ENCODE measurements at regions not wholly inside any gene's neighbourhood (a gene's known extent, or its start where the extent isn't known, plus 50 kb on each side); places are given as distances from the start of the nearest gene placed in this dataset.

DNA sequence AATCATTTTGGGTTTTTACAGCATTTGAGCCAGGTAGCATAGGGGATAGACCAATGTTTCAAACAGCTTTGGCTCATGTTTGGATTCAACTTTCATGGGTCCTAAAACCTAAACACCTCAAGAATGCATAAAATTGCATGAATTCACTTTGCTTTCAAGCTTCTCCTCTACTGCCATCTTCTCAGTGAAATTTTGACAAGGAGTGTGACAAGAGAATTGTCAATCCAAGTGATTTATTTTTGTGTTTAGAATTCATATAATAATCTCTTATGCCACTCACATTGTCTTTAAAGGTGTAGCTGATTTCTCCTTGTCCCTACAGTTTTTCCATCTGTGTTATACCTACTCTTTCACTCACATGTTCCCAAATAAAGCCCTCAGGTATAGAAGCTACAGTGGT is 264.8 kb upstream of the RND3 start:
- Histone ChIP-seq H3K9ac (ENCODE audit: low read length) (no peak overlapping the region), H3K4me1 (ENCODE audit: insufficient read depth, low read length) (no peaks in the 10 kb centered on the region), H3K9me3 (ENCODE audit: low read length) (no peaks in the 10 kb centered on the region), H3K27ac (ENCODE audit: low read depth, low read length) (no peak overlapping the region), H3K36me3 (ENCODE audit: insufficient read depth, low read length) (no peaks in the 10 kb centered on the region), H3K27me3 (ENCODE audit: control insufficient read depth in 1 of 2, insufficient read depth in 2 of 2, low read length in 2 of 2) (no peaks in the 10 kb centered on the region), H3K4me3 (ENCODE audit: low read depth in 1 of 2, low read length in 2 of 2) (no peak overlapping the region)

DNA sequence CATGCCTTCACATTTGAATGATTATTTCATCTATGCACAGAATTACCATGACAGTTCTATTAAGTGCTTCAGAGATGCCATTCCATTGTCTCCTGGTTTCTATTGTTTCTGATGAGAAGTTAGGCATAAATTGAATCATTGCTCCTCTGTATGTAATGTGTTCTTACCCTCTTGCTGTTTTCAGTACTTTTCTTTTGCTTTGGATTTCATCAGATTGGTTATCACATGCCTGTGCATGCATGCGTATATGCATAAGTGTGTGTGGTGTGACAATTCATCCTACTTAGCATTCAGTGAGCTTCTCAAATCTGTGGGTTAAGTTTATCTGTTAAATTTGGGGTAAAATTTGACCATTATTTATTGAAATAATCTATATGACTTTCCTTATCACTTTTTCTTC is 263.3 kb upstream of the RND3 start:
- Histone ChIP-seq H3K36me3 (ENCODE audit: insufficient read depth, low read length) (no peaks in the 10 kb centered on the region), H3K4me3 (ENCODE audit: low read depth in 1 of 2, low read length in 2 of 2) (no peak overlapping the region), H3K9me3 (ENCODE audit: low read length) (no peaks in the 10 kb centered on the region), H3K27me3 (ENCODE audit: control insufficient read depth in 1 of 2, insufficient read depth in 2 of 2, low read length in 2 of 2) (no peaks in the 10 kb centered on the region), H3K4me1 (ENCODE audit: insufficient read depth, low read length) (no peaks in the 10 kb centered on the region), H3K27ac (ENCODE audit: low read depth, low read length) (no peak overlapping the region), H3K9ac (ENCODE audit: low read length) (no peak overlapping the region)

DNA sequence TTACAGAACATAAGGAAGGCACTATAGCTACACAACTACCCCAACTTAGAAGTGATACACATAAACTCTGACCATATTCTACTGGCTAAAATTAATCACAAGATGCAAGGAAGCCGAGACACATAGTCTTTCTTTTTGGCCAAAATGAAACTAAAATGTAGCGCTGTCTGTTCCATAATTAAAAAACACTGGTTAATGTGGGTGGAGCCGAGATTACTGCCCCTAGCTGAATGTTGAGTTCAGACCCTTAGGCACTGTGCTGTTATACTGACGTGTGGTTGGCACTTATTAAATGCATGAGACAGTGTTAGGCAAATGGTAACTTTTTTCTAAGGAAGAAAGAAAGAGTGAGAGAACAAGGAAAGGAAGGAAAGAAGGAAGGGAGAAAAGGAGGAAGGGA is 254.6 kb upstream of the RND3 start:
- H3K4me1 ChIP-seq (ENCODE audit: insufficient read depth, low read length): no peaks in the 10 kb centered on the region
- no peak overlapping the region for H3K27ac ChIP-seq (ENCODE audit: low read depth, low read length)
- no peaks in the 10 kb centered on the region for H3K9me3 ChIP-seq (ENCODE audit: low read length)
- H3K4me3 ChIP-seq (ENCODE audit: low read depth in 1 of 2, low read length in 2 of 2): no peak overlapping the region
- no peak overlapping the region for H3K9ac ChIP-seq (ENCODE audit: low read length)
- H3K27me3 ChIP-seq (ENCODE audit: control insufficient read depth in 1 of 2, insufficient read depth in 2 of 2, low read length in 2 of 2): no peaks in the 10 kb centered on the region
- no peaks in the 10 kb centered on the region for H3K36me3 ChIP-seq (ENCODE audit: insufficient read depth, low read length)

DNA sequence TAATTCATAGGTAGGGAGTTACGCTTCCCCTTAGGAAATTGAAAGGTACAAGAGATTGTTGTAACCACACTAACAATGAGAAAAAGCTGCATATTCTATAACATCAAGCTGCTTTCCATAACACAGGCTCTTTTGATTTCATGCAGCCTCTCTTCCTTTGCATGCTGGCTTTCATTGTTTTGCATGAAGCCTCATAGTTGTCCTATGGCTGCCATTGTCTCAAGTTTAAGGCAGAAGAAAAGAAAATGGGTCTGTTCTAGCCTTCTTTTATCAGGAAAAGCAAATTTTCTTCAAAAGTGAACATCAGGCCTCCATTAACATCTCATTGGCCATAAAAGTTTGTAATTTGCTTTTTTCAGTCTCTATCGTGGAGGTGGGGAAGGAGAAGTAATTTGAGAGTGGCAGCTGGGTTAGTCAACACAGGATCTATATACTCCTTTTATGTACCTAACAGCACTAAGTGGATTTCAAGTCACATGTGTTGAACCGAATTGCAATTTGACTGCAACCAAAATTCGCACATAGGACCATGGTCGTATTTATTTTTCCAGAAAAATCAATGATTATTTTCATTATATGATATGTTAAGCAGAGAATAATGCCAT is 248.5 kb upstream of the RND3 start:
- H3K4me3 ChIP-seq (ENCODE audit: low read depth in 1 of 2, low read length in 2 of 2): no peak overlapping the region
- H3K9me3 ChIP-seq (ENCODE audit: low read length): no peaks in the 10 kb centered on the region
- H3K9ac ChIP-seq (ENCODE audit: low read length): no peak overlapping the region
- no peak overlapping the region for H3K27ac ChIP-seq (ENCODE audit: low read depth, low read length)
- H3K36me3 ChIP-seq (ENCODE audit: insufficient read depth, low read length): no peaks in the 10 kb centered on the region
- no peaks in the 10 kb centered on the region for H3K27me3 ChIP-seq (ENCODE audit: control insufficient read depth in 1 of 2, insufficient read depth in 2 of 2, low read length in 2 of 2)
- no peaks in the 10 kb centered on the region for H3K4me1 ChIP-seq (ENCODE audit: insufficient read depth, low read length)

DNA sequence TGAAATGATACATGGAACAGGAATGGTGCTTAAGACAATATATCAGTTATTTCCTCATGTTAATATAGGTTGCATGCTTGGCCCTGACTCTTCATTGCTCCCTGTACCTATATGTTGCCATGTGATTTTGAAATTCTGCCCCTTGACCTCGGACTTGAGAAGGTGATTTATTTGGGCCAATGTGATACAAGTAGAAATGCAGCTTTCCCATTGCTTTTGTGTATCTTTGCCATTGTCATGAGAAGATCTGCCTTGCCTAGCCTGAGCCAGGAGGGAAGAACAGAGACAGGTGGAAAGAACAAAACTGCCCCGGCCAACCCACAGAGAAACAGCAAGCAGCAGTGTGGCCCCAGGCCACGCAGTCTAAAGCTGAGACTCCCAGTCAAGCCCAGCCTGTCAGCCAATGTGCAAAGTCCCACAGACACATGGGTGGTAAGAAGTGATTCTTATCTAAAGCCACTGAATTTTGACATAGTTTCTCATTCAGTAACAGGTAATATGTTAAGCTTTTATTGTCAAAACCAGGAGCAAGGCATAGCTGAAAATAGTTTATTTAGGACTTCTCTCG is 245.7 kb upstream of the RND3 start:
- H3K4me1 ChIP-seq (ENCODE audit: insufficient read depth, low read length): no peaks in the 10 kb centered on the region
- no peaks in the 10 kb centered on the region for H3K36me3 ChIP-seq (ENCODE audit: insufficient read depth, low read length)
- no peak overlapping the region for H3K9ac ChIP-seq (ENCODE audit: low read length)
- no peak overlapping the region for H3K27ac ChIP-seq (ENCODE audit: low read depth, low read length)
- no peak overlapping the region for H3K4me3 ChIP-seq (ENCODE audit: low read depth in 1 of 2, low read length in 2 of 2)
- no peaks in the 10 kb centered on the region for H3K27me3 ChIP-seq (ENCODE audit: control insufficient read depth in 1 of 2, insufficient read depth in 2 of 2, low read length in 2 of 2)
- no peaks in the 10 kb centered on the region for H3K9me3 ChIP-seq (ENCODE audit: low read length)

DNA sequence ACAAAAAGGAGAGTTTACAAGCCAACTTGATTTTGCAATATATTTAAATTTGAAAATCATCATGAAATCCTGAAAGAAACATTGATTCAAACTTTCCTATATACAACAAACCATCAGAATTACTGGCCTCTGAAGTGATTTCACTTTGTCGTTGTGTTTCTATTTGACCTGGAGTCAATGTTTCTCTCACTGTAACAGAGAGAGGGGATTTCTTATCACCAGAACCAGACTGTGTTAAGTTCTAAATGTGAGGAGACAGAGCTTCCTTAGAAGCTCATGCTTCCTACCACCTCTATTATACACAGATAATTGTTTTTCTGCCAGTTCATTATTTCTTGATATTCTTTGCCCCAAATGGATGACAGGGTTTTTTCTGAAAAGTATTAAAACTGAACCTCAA is 245.0 kb upstream of the RND3 start:
- Histone ChIP-seq H3K9ac (ENCODE audit: low read length) (no peak overlapping the region), H3K4me3 (ENCODE audit: low read depth in 1 of 2, low read length in 2 of 2) (no peak overlapping the region), H3K4me1 (ENCODE audit: insufficient read depth, low read length) (no peaks in the 10 kb centered on the region), H3K36me3 (ENCODE audit: insufficient read depth, low read length) (no peaks in the 10 kb centered on the region), H3K9me3 (ENCODE audit: low read length) (no peaks in the 10 kb centered on the region), H3K27ac (ENCODE audit: low read depth, low read length) (no peak overlapping the region), H3K27me3 (ENCODE audit: control insufficient read depth in 1 of 2, insufficient read depth in 2 of 2, low read length in 2 of 2) (no peaks in the 10 kb centered on the region)

DNA sequence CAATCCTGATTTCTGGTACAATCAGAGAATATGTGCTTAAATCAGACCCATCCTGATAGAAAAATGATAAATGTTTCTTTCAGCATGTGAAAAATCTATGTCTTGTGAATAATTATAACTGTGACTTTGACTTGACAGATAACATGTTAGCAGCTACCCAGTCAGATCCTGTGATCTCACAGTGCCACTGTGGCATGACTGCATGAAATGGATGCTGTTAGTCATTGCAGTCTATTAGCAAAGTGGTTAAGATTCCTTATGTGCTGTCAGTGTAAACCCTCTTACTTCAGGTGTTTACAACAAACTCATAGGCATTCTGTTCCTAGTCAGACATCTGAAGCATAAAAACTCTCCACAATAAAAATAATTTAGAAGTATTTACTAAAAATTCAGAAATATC is 244.6 kb upstream of the RND3 start:
- H3K27ac ChIP-seq (ENCODE audit: low read depth, low read length): no peak overlapping the region
- no peaks in the 10 kb centered on the region for H3K9me3 ChIP-seq (ENCODE audit: low read length)
- H3K36me3 ChIP-seq (ENCODE audit: insufficient read depth, low read length): no peaks in the 10 kb centered on the region
- H3K4me3 ChIP-seq (ENCODE audit: low read depth in 1 of 2, low read length in 2 of 2): no peak overlapping the region
- H3K9ac ChIP-seq (ENCODE audit: low read length): no peak overlapping the region
- H3K27me3 ChIP-seq (ENCODE audit: control insufficient read depth in 1 of 2, insufficient read depth in 2 of 2, low read length in 2 of 2): no peaks in the 10 kb centered on the region
- no peaks in the 10 kb centered on the region for H3K4me1 ChIP-seq (ENCODE audit: insufficient read depth, low read length)

DNA sequence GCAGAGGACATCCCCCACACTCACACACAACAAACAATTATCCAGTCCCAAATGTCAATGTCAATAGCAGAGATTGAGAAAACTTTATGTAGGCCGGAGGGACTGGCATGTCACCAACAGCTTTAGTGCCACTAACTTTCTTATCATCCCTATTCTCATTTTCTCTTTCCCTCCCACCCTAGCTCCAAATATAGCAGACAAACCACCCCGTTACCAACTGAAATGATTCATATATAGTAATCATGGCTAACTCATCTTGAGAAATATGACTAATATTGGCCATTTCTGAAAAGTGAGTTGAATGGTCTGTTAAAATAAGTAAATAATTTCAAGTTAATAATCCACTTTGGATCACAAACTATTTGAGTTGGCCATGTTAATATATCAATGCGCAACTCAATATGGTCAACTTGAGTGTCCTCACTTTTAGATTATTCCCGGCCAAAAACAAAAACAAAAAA is 242.1 kb upstream of the RND3 start:
- no peak overlapping the region for H3K27ac ChIP-seq (ENCODE audit: low read depth, low read length)
- H3K9ac ChIP-seq (ENCODE audit: low read length): no peak overlapping the region
- no peaks in the 10 kb centered on the region for H3K4me1 ChIP-seq (ENCODE audit: insufficient read depth, low read length)
- H3K27me3 ChIP-seq (ENCODE audit: control insufficient read depth in 1 of 2, insufficient read depth in 2 of 2, low read length in 2 of 2): no peaks in the 10 kb centered on the region
- no peak overlapping the region for H3K4me3 ChIP-seq (ENCODE audit: low read depth in 1 of 2, low read length in 2 of 2)
- no peaks in the 10 kb centered on the region for H3K36me3 ChIP-seq (ENCODE audit: insufficient read depth, low read length)
- no peaks in the 10 kb centered on the region for H3K9me3 ChIP-seq (ENCODE audit: low read length)

DNA sequence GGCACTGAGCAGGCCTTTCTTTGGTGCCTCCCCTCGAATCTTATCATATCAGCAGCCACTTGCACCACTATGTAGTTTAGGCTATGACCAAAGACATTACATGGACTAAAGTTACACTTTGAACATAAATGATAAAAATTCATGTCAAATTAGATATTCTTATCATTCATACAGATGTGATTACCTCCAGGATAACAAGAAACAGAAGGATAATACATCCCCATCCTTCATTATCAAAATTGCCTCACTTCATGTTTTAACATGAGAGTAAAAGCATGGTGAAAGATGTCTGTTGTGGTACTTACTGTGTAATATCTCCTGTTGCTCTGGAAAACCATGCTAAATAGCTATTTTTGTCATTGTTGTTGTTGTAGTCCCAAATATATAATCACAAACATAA is 230.8 kb upstream of the RND3 start:
- no peaks in the 10 kb centered on the region for H3K9me3 ChIP-seq (ENCODE audit: low read length)
- no peaks in the 10 kb centered on the region for H3K27me3 ChIP-seq (ENCODE audit: control insufficient read depth in 1 of 2, insufficient read depth in 2 of 2, low read length in 2 of 2)
- H3K4me1 ChIP-seq (ENCODE audit: insufficient read depth, low read length): no peaks in the 10 kb centered on the region
- no peak overlapping the region for H3K4me3 ChIP-seq (ENCODE audit: low read depth in 1 of 2, low read length in 2 of 2)
- H3K36me3 ChIP-seq (ENCODE audit: insufficient read depth, low read length): no peaks in the 10 kb centered on the region
- H3K9ac ChIP-seq (ENCODE audit: low read length): no peak overlapping the region
- H3K27ac ChIP-seq (ENCODE audit: low read depth, low read length): no peak overlapping the region

DNA sequence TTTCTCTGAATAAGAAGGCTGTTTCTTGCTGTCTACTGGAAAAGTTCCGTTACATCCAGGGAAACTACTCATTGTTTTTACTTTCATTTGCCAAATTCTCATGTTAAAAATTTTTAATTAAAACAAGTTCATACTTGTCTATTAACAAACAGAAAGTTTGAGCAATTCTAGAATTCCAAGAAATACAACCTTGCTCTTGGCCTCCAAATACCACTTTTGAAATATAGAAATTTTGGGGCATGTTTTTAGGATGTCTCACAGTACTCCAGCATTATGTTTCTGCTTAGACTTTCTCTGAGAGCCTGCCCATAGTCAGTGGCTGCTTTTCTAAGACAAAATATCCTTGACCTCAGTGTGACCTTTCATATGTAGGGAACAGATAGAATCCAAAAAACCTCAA is 228.7 kb upstream of the RND3 start:
- Histone ChIP-seq H3K9me3 (ENCODE audit: low read length) (no peaks in the 10 kb centered on the region), H3K27me3 (ENCODE audit: control insufficient read depth in 1 of 2, insufficient read depth in 2 of 2, low read length in 2 of 2) (no peaks in the 10 kb centered on the region), H3K9ac (ENCODE audit: low read length) (no peak overlapping the region), H3K27ac (ENCODE audit: low read depth, low read length) (no peak overlapping the region), H3K4me3 (ENCODE audit: low read depth in 1 of 2, low read length in 2 of 2) (no peak overlapping the region), H3K4me1 (ENCODE audit: insufficient read depth, low read length) (no peaks in the 10 kb centered on the region), H3K36me3 (ENCODE audit: insufficient read depth, low read length) (no peaks in the 10 kb centered on the region)

DNA sequence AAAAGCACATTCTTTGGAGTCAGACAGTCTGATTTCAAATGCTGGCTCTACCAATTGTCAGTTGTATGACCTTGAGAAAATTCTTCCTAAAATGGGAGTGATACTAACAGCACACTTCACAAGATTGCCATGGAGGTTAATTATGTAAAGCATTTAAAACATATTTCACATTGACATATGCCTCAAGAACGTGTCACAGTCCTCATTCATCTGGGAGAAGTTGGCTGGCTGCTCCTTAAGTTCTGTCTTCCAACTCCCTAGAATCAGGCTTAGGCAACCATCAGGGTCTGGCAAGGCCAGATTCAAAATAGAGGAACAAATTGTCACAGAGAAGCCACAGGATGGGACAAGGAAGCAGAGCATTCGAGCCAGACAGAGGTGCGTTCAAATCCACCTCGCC is 228.0 kb upstream of the RND3 start:
- Histone ChIP-seq H3K27ac (ENCODE audit: low read depth, low read length) (no peak overlapping the region), H3K4me3 (ENCODE audit: low read depth in 1 of 2, low read length in 2 of 2) (no peak overlapping the region), H3K4me1 (ENCODE audit: insufficient read depth, low read length) (no peaks in the 10 kb centered on the region), H3K27me3 (ENCODE audit: control insufficient read depth in 1 of 2, insufficient read depth in 2 of 2, low read length in 2 of 2) (no peaks in the 10 kb centered on the region), H3K9ac (ENCODE audit: low read length) (no peak overlapping the region), H3K36me3 (ENCODE audit: insufficient read depth, low read length) (no peaks in the 10 kb centered on the region), H3K9me3 (ENCODE audit: low read length) (no peaks in the 10 kb centered on the region)

DNA sequence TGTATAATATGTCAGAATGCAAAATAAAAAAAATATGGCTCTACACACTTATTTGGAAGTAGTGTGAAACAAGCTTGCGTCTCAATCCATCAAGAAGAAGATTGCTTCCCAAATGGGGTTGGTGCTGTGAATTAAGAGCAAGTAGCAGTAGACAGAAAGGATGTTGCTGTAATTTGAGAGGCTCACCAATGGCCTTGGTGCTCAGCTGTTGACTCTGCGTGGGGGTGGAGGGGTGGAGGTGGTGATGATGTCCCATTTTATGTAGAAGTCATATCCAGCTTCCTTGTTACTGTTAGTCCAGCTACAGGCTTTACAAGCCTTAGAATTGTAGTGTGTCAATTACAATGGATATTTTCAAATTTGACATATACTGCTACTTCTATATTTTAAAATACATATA is 223.4 kb upstream of the RND3 start:
- H3K27ac ChIP-seq (ENCODE audit: low read depth, low read length): no peak overlapping the region
- H3K36me3 ChIP-seq (ENCODE audit: insufficient read depth, low read length): no peaks in the 10 kb centered on the region
- H3K27me3 ChIP-seq (ENCODE audit: control insufficient read depth in 1 of 2, insufficient read depth in 2 of 2, low read length in 2 of 2): no peaks in the 10 kb centered on the region
- no peak overlapping the region for H3K4me3 ChIP-seq (ENCODE audit: low read depth in 1 of 2, low read length in 2 of 2)
- H3K9me3 ChIP-seq (ENCODE audit: low read length): no peaks in the 10 kb centered on the region
- H3K9ac ChIP-seq (ENCODE audit: low read length): no peak overlapping the region
- H3K4me1 ChIP-seq (ENCODE audit: insufficient read depth, low read length): no peaks in the 10 kb centered on the region
